ENCODE measurements at regions not wholly inside any gene's neighbourhood (a gene's known extent, or its start where the extent isn't known, plus 50 kb on each side); places are given as distances from the start of the nearest gene placed in this dataset.
"Not testable (repeated sequence)": the region's sequence is repeated elsewhere in the genome, so short reads cannot be mapped to it uniquely, and the experiment has no call there.

DNA sequence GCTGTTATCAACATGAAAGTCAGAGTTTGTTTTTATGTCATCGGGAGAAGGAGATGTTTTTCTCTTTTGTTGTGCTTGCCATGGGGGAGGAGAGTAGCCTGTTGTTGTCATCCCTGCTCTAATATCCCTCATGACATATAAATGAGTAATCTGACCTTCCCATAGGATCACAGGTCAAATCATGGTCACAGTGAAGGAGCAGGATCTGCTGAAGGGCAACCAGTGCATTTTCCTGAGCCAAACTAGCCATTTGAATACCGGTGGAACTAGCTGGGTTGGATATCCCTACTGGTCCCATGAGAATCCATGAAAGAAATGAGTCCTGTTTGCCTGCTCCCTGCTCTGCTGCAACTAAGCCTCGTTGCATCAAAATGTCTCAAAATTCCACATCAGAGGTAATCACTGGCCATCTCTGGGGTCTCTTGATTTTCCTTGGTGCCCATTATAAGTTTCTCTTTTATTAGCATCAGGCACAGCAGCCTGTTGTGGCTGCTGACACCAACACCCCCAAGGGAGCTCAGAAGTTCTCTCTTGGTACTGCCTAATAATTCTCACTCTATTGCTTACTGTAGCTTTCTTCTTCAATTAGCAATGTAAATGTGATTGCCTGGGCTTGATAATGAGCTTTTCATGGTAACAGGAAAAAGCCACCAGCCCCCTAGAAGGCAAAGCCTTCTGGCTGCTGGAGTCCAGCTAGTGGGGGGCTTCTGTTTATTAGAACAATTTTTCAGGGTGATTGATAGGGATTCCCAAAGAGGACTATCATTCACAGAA lies 211.4 kb upstream of the ERCC4 start:
- no peak overlapping the region for H3K27ac Mint-ChIP-seq
- peaks cover 5% of the 10 kb centered on the region for H3K27me3 Mint-ChIP-seq
- CTCF ChIA-PET: no interaction called here
- H3K9me3 Mint-ChIP-seq (ENCODE audit: low read depth): peaks cover 10% of the 10 kb centered on the region
- POLR2A ChIA-PET: interaction anchor here (0.6 kb wide), 1 partner anchor 1372 kb away, joined by 4 read pairs; no protein-coding TSS in a partner anchor
- H3K4me3 Mint-ChIP-seq: no peak overlapping the region
- H3K4me1 Mint-ChIP-seq: no peaks in the 10 kb centered on the region
- DNase-seq (no peak), ATAC-seq (no peak)
- intact Hi-C loops (cut with DNase I, micrococcal nuclease): no loop called here
- no peaks in the 10 kb centered on the region for H3K36me3 Mint-ChIP-seq (ENCODE audit: low read depth)

DNA sequence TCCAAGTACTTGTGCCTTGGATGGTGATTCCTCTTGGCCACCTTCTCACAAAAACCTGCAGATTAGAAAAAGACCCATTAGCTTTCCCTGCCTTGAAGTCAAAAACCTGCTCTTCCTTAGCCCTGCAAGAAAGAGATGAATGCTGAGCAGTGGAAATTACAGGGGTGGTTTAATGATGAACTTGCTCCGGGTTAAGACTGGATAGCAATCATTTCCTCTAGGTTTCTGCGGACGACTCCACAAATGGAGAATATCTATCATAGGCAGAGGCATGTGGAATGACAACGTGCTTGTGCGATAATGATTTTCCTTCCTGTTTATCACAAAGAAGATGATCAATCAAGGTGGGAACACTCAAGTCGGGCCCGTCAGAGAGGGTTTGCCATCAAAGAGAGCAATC lies 201.2 kb upstream of the ERCC4 start:
- Mint-ChIP-seq H3K4me1 (no peaks in the 10 kb centered on the region), H3K27me3 (peaks cover 3% of the 10 kb centered on the region), H3K27ac (no peak overlapping the region), H3K9me3 (ENCODE audit: low read depth) (no peaks in the 10 kb centered on the region), H3K36me3 (ENCODE audit: low read depth) (no peaks in the 10 kb centered on the region), H3K4me3 (no peak overlapping the region)
- DNase-seq (no peak), ATAC-seq (no peak)
- POLR2A ChIA-PET: no interaction called here
- CTCF ChIA-PET: no interaction called here
- intact Hi-C loops (cut with DNase I, micrococcal nuclease): no loop called here

DNA sequence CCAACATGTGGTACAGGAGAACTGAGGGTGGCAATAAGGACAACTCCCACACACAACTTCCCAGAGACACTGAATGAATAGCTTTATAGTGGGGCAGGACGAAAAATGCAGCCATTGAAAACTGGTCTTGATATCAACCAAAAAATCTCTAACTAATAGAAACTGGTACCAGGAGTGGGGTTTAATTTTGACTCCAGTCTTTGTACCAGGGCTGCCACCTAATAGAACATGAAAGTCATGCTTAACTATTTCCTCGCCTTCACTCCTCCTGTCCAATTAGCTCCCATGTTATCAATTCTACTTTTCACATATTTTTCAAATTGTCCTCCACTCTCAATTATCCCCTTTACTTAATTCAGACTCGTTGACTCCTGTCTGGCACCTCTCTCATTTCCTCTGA lies 192.0 kb upstream of the ERCC4 start:
- H3K9me3 Mint-ChIP-seq (ENCODE audit: low read depth): peaks cover 15% of the 10 kb centered on the region
- no peak overlapping the region for H3K4me3 Mint-ChIP-seq
- CTCF ChIA-PET: no interaction called here
- H3K27ac Mint-ChIP-seq: no peak overlapping the region
- ATAC-seq (no peak), DNase-seq (no peak)
- intact Hi-C loops (cut with DNase I, micrococcal nuclease): no loop called here
- H3K36me3 Mint-ChIP-seq (ENCODE audit: low read depth): no peaks in the 10 kb centered on the region
- POLR2A ChIA-PET: interaction anchor here (0.6 kb wide), 1 partner anchor 28 kb away, joined by 3 read pairs; no protein-coding TSS in a partner anchor
- H3K4me1 Mint-ChIP-seq: no peaks in the 10 kb centered on the region
- H3K27me3 Mint-ChIP-seq: peaks cover 2% of the 10 kb centered on the region

DNA sequence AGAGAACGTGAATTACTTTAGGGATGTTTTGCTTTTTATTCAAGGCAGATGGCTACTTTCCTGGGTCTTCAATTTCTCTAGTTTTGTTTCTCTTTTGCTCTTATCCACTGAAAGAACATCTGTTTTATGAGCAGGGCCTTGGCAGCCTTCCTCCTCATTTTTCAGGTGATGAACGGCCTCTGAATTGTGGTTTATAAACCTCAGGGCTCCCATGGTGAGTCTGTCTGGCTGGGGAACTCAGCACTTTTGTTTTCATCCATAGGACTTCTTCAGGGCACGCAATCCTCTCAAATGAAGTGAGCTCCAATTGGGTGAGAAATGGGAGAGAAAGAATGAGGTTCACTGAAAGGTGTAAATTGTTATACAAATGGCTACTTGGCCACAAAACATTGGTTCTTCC lies 186.4 kb upstream of the ERCC4 start:
- intact Hi-C loops (cut with DNase I, micrococcal nuclease): no loop called here
- ATAC-seq: no peak
- CTCF ChIA-PET: no interaction called here
- Mint-ChIP-seq H3K36me3 (ENCODE audit: low read depth) (no peaks in the 10 kb centered on the region), H3K4me1 (no peaks in the 10 kb centered on the region), H3K27ac (no peak overlapping the region), H3K4me3 (no peak overlapping the region), H3K9me3 (ENCODE audit: low read depth) (peaks cover 2% of the 10 kb centered on the region), H3K27me3 (peaks cover 4% of the 10 kb centered on the region)
- no peak for DNase-seq
- POLR2A ChIA-PET: no interaction called here

DNA sequence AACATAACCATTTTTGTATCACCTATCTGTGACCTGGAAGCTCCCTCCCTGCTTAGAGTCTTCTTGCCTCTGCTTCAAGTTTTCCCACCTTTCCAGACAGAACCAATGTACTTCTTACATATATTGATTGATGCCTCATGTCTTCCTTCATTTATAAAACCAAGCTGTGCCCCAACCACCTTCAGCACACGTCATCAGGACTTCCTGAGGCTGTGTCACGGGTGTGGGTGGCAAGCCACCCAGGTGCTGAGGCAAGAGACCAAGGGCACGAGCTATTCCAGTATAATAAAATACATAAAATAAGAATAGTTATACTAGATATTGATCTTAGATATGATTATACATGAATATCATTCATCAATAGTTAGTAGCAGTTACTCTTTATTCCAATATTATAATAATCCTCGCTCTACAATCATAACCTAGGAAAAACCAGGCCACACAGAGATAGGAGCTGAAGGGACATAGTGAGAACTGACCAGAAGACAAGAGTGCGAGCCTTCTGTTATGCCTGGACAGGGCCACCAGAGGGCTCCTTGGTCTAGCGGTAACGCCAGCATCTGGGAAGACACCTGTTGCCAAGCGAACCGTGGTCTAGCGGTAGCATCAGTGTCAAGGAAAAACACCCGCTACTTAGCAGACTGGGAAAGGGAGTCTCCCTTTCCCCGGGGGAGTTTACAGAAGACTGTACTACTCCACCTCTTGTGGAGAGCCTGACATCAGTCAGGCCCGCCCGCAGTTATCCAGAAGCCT lies 180.2 kb upstream of the ERCC4 start:
- intact Hi-C loops (cut with DNase I, micrococcal nuclease); H3K36me3 Mint-ChIP-seq (ENCODE audit: low read depth); H3K4me3 Mint-ChIP-seq; H3K9me3 Mint-ChIP-seq (ENCODE audit: low read depth); H3K4me1 Mint-ChIP-seq; POLR2A ChIA-PET; DNase-seq; H3K27me3 Mint-ChIP-seq; H3K27ac Mint-ChIP-seq; ATAC-seq: not testable (repeated sequence)
- CTCF ChIA-PET: interaction anchor here (0.5 kb wide), 1 partner anchor 238 kb away, joined by 3 read pairs; no protein-coding TSS in a partner anchor

DNA sequence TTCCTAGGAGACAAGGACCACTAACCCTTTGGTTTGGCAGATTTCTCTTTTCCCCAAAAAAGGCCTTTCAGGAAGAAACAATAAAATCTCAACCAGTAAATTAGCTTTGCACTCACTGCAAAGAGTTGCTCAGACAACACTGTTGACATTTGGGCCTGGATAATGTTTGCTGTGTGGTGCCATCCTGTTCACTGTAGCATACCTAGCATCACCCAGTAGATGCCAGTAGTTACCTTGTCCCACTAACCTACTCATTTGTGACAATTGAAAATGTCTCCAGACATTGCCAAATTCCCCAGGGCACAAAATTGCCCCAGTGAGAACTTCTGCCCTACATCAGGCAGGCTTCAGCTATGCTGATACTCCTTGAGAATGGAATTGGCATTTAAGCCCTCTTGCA lies 177.0 kb upstream of the ERCC4 start:
- DNase-seq (no peak), ATAC-seq (no peak)
- POLR2A ChIA-PET: no interaction called here
- no peaks in the 10 kb centered on the region for H3K27me3 Mint-ChIP-seq
- no peaks in the 10 kb centered on the region for H3K4me1 Mint-ChIP-seq
- H3K4me3 Mint-ChIP-seq: no peak overlapping the region
- intact Hi-C loops (cut with DNase I, micrococcal nuclease): no loop called here
- CTCF ChIA-PET: no interaction called here
- H3K9me3 Mint-ChIP-seq (ENCODE audit: low read depth): peaks cover 8% of the 10 kb centered on the region
- no peaks in the 10 kb centered on the region for H3K36me3 Mint-ChIP-seq (ENCODE audit: low read depth)
- H3K27ac Mint-ChIP-seq: no peak overlapping the region

DNA sequence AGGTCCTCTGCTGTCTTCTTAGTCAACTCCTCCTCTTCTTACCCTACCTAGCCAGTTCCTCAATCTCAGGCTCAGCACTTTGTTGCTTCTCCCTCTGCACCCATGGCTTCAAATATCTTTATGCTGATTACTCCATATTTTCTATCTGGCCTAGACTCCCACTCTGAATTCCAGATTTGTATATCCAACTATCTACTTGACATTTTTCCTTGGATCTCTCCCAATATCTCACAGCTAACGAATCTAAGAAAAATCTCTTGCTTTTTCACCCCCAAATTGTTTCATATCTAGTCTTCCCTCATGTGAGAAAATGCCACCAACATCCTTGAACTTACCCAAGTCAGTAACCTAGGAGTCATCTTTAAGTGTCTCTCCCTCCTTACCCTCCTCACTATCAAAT lies 176.4 kb upstream of the ERCC4 start:
- Mint-ChIP-seq H3K27ac (no peak overlapping the region), H3K36me3 (ENCODE audit: low read depth) (no peaks in the 10 kb centered on the region), H3K4me1 (no peaks in the 10 kb centered on the region), H3K9me3 (ENCODE audit: low read depth) (peaks cover 8% of the 10 kb centered on the region), H3K4me3 (no peak overlapping the region), H3K27me3 (no peaks in the 10 kb centered on the region)
- DNase-seq (no peak), ATAC-seq (no peak)
- ChIA-PET POLR2A (no interaction called here), CTCF (no interaction called here)
- intact Hi-C loops (cut with DNase I, micrococcal nuclease): no loop called here

DNA sequence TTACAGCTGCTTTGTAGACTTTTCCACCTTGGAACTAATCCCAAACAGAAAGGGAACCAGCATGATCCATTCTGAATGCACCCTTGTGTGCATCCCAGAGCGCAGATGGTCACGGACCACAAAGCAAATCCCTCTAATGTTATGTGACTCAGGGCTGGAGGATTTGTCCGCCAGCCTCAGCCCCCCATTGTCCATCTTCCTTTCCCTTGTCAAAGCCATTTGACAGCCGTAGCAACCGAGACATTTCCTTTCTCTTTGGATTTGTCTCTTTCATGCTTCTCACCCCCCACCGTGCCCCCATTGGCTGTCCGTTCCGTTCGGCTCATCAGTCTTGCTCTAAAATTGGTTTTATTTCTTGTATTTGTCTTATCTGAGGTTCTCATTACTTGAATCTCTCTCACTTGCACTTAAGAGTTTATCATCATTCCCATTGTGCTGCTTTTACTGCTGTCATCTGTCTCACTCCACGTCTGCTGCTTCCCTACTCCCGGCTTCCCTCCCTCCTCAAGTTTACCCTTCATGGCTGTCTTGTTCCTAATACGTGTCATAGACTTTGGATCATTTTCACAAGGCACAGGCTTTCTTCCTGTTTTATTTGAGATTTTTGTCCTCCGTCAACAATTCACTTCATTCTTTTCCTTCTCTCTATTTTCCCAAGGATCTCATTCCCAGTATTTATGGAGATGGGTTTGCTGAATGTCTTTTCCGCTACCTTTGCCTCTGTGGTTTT lies 163.4 kb upstream of the ERCC4 start:
- peaks cover 6% of the 10 kb centered on the region for H3K9me3 Mint-ChIP-seq (ENCODE audit: low read depth)
- H3K27me3 Mint-ChIP-seq: peaks cover 15% of the 10 kb centered on the region
- H3K4me3 Mint-ChIP-seq: no peak overlapping the region
- DNase-seq (no peak), ATAC-seq (no peak)
- ChIA-PET POLR2A (interaction anchor here (0.7 kb wide), 1 partner anchor 29 kb away, joined by 3 read pairs; no protein-coding TSS in a partner anchor), CTCF (no interaction called here)
- no peak overlapping the region for H3K27ac Mint-ChIP-seq
- no peaks in the 10 kb centered on the region for H3K36me3 Mint-ChIP-seq (ENCODE audit: low read depth)
- intact Hi-C loops (cut with DNase I, micrococcal nuclease): no loop called here
- no peaks in the 10 kb centered on the region for H3K4me1 Mint-ChIP-seq

DNA sequence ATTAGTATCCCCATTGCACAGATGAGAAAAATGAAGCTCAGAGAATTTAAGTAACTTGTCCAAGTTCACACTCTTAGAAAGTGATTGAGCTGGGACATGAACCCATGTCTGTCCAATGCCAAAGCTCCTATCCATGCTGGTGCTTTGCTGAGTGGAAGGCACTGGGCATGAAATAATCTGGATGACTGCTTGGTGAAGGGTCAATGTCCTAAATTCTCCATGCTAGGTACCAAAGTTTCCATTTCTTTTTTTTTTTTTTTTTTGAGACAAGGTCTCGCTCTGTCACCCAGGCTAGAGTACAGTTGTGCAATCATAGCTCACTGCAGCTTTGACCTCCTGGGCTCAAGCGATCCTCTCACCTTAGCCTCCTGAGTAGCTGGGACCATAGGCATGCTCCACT lies 153.6 kb upstream of the ERCC4 start:
- Mint-ChIP-seq H3K27me3 (peaks cover 2% of the 10 kb centered on the region), H3K9me3 (ENCODE audit: low read depth) (no peaks in the 10 kb centered on the region), H3K27ac (no peak overlapping the region), H3K36me3 (ENCODE audit: low read depth) (no peaks in the 10 kb centered on the region), H3K4me3 (no peak overlapping the region), H3K4me1 (no peaks in the 10 kb centered on the region)
- intact Hi-C loops (cut with DNase I, micrococcal nuclease): no loop called here
- POLR2A ChIA-PET: no interaction called here
- ATAC-seq (no peak), DNase-seq (no peak)
- CTCF ChIA-PET: no interaction called here

DNA sequence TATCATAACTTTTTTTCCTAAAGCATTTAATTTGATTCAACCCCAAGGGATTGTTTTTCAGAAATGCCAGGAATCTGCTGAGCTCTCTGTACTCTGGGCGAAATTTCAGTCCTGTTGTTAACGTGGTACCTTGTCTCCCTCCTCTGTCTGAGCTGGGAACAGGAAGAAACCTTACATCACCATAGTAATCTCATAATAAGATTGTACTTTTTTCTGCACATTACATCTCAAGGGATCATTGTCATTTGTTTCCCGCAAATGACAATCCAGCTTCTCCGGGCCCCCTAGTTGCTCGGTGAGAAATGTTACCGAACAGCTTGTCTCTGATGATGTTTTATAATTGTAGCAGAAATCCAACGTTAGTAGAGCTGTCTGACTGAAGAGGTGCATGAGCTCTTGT lies 152.7 kb upstream of the ERCC4 start:
- CTCF ChIA-PET: interaction anchor here (0.6 kb wide), 1 partner anchor 281 kb away, joined by 3 read pairs; no protein-coding TSS in a partner anchor
- Mint-ChIP-seq H3K36me3 (ENCODE audit: low read depth) (no peaks in the 10 kb centered on the region), H3K9me3 (ENCODE audit: low read depth) (no peaks in the 10 kb centered on the region), H3K27ac (no peak overlapping the region), H3K4me1 (no peaks in the 10 kb centered on the region), H3K27me3 (peaks cover 2% of the 10 kb centered on the region), H3K4me3 (no peak overlapping the region)
- ATAC-seq: no peak
- intact Hi-C loops (cut with DNase I, micrococcal nuclease): no loop called here
- DNase-seq: no peak
- POLR2A ChIA-PET: no interaction called here

DNA sequence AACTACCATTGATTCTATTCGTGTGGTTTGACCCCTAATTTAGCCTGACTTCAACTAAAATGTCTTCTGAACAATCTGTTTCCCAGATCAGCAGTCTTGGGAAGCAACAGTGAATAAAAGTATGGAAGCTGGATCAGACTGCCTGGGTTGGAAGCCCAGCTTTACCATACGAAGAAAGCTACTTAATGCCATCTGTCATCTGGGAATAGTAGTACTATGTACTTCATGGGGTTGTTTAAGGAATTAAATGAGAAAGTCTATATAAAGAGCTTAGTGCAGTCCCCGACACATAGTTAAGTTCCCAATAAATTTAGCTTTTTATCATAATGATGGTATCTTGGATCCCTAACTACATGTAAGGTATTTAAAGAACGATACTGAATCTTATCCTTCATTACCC lies 151.5 kb upstream of the ERCC4 start:
- DNase-seq (no peak), ATAC-seq (no peak)
- Mint-ChIP-seq H3K9me3 (ENCODE audit: low read depth) (no peaks in the 10 kb centered on the region), H3K36me3 (ENCODE audit: low read depth) (no peaks in the 10 kb centered on the region), H3K27me3 (no peaks in the 10 kb centered on the region), H3K4me3 (no peak overlapping the region), H3K4me1 (no peaks in the 10 kb centered on the region), H3K27ac (no peak overlapping the region)
- ChIA-PET CTCF (interaction anchor here (0.8 kb wide), 1 partner anchor 26 kb away, joined by 4 read pairs; no protein-coding TSS in a partner anchor), POLR2A (no interaction called here)
- intact Hi-C loops (cut with DNase I, micrococcal nuclease): no loop called here

DNA sequence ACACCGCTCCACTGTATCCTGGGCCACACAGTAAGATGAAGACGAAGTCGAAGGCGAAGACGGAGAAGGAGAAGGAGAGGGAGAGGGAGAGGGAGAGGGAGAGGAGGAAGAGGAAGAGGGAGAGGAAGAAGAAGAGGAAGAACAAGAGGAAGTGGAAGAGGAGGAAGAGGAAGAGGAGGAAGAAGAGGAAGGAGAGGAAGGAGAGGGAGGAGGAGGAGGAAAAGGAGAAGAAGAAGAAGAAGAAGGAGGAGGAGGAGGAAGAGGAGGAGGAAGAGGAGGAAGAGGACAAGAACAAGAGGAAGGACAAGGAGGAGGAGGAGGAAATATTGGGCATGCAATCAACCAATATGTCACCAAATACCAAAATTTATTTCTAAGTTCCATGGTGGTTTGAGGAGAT lies 149.5 kb upstream of the ERCC4 start:
- Mint-ChIP-seq H3K4me1 (no peaks in the 10 kb centered on the region), H3K9me3 (ENCODE audit: low read depth) (peaks cover 5% of the 10 kb centered on the region), H3K36me3 (ENCODE audit: low read depth) (no peaks in the 10 kb centered on the region), H3K27ac (no peak overlapping the region), H3K27me3 (no peaks in the 10 kb centered on the region), H3K4me3 (no peak overlapping the region)
- intact Hi-C loops (cut with DNase I, micrococcal nuclease): no loop called here
- DNase-seq (no peak), ATAC-seq (no peak)
- ChIA-PET CTCF (no interaction called here), POLR2A (no interaction called here)

All from activated CD4-positive, alpha-beta T cell treated with anti-CD3 and anti-CD28 coated beads for 36 hours (primary cell).